ENCODE measurements at regions not wholly inside any gene's neighbourhood (a gene's known extent, or its start where the extent isn't known, plus 50 kb on each side); places are given as distances from the start of the nearest gene placed in this dataset.

DNA sequence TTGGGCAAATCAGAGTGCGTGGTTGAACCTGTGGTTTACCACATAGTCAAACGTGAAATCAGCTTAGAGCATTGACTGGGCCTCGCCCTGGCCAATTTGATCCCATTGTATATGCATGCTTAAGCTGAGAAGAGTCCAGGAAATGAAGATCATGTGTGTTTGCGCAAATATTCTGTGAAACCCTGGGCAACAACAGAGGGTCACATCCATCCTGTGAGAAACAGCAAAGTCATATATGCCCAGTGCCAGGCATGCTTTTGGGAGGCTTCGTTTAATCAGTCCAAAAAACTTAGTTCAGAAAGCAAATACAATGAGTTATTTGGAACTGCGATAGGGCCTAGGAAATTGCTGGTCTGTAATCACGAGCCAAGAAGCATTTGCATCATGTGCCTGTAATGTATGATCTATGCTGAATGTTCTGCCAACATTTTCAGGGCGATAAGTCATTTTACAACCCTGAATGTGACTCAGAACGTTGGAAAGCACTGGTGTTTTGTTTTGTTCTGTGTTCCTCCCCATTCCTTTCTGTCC is 412.1 kb upstream of the CELF2 start:
- Histone ChIP-seq H3K36me3 (no peaks in the 10 kb centered on the region), H3K27me3 (no peaks in the 10 kb centered on the region), H3K9me3 (no peaks in the 10 kb centered on the region), H3K4me3 (no peak overlapping the region)
- DNase-seq, result peak; percentile 90

- Histone ChIP-seq H3K4me3 (no peak overlapping the region), H3K9me3 (no peaks in the 10 kb centered on the region), H3K27me3 (no peaks in the 10 kb centered on the region), H3K36me3 (no peaks in the 10 kb centered on the region)
- no peak for DNase-seq
These were observed 408.2 kb upstream of the CELF2 start for GRCh38 chr10:10609379-10609955.

- Histone ChIP-seq H3K27me3 (no peaks in the 10 kb centered on the region), H3K9me3 (no peaks in the 10 kb centered on the region), H3K36me3 (no peaks in the 10 kb centered on the region), H3K4me3 (no peak overlapping the region)
- no peak for DNase-seq
These were observed 407.5 kb upstream of the CELF2 start for GRCh38 chr10:10610171-10610570.

DNA sequence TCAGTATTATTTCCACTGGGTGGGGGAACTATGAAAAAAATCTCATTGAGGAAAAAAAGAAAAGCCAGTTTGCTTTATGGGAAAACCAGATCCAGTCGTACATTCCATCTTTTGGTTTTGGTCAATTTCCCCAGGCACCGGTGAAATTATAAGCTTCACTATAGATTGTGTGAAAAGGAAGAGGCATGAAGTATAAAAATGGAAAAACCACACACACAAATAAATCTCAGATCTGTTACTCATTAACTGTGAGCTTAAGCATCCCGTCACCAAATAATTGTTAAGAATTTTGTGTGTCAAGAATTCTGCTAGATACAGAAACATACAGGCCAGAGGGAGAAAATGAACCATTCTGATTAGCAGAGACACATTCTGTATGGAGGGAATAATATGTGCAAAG is 405.5 kb upstream of the CELF2 start:
- no peaks in the 10 kb centered on the region for H3K36me3 ChIP-seq
- no peak for DNase-seq
- no peak overlapping the region for H3K4me3 ChIP-seq
- H3K27me3 ChIP-seq, result no peaks in the 10 kb centered on the region
- no peaks in the 10 kb centered on the region for H3K9me3 ChIP-seq

DNA sequence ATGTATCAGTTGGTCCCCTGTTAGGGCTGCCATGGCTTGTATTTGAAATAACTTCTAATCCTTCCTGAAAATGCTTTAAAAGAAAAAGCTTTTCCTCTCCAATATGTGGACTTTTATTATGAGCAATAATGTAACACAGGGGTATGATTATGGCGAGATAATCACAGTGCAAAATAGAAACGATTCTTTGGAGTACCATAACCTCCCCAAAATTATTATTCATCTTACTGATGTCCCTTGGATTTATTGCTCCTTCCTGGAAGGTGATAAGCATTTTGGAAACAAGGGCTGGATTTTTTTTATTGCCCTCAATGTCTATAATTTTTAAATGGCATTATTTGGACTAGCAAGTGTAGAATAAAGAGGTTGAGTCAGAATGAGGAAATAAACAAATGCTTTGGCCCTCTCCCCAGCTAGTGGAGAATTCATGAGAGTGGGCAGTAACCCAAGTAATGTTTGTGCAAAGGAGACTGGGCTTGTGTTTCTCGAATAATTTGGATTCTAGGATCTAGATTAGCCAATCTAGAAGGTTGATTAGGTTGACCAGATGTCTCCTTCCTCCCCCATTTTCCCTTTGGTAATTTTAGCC is 403.9 kb upstream of the CELF2 start:
- no peaks in the 10 kb centered on the region for H3K9me3 ChIP-seq
- H3K36me3 ChIP-seq, result no peaks in the 10 kb centered on the region
- no peaks in the 10 kb centered on the region for H3K27me3 ChIP-seq
- H3K4me3 ChIP-seq, result no peak overlapping the region
- peak; percentile 21 for DNase-seq

- Histone ChIP-seq H3K9me3 (no peaks in the 10 kb centered on the region), H3K27me3 (no peaks in the 10 kb centered on the region), H3K36me3 (no peaks in the 10 kb centered on the region), H3K4me3 (no peak overlapping the region)
- DNase-seq, result no peak
These were observed 400.0 kb upstream of the CELF2 start for GRCh38 chr10:10617686-10618085.

- Histone ChIP-seq H3K27me3 (no peaks in the 10 kb centered on the region), H3K4me3 (no peak overlapping the region), H3K36me3 (no peaks in the 10 kb centered on the region), H3K9me3 (no peaks in the 10 kb centered on the region)
- no peak for DNase-seq
These were observed 399.5 kb upstream of the CELF2 start for GRCh38 chr10:10618139-10618538.

GRCh38 chr10:10623958-10624566 is 393.6 kb upstream of the CELF2 start:
- Histone ChIP-seq H3K36me3 (no peaks in the 10 kb centered on the region), H3K4me3 (no peak overlapping the region), H3K27me3 (no peaks in the 10 kb centered on the region), H3K9me3 (no peaks in the 10 kb centered on the region)
- DNase-seq, result no peak

DNA sequence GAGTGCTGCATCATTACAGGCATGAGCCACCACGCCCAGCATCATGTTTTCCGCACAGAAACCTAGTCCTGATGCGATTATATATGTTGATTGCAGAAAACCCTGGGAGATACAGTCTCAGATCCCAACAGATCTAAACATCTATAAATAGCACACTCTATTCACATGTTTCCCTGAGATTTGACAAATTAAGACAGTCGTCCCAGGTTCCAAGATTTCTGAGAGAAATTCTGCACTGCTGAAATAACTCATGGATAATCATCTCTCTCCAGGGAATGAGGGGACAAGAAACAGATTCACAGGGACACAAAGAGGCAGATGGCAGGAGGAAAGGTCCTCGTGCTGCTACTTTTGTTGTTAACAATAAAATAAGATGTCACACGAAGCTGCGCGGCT is 393.1 kb upstream of the CELF2 start:
- DNase-seq, result no peak
- no peaks in the 10 kb centered on the region for H3K36me3 ChIP-seq
- no peaks in the 10 kb centered on the region for H3K27me3 ChIP-seq
- H3K9me3 ChIP-seq, result no peaks in the 10 kb centered on the region
- H3K4me3 ChIP-seq, result no peak overlapping the region

DNA sequence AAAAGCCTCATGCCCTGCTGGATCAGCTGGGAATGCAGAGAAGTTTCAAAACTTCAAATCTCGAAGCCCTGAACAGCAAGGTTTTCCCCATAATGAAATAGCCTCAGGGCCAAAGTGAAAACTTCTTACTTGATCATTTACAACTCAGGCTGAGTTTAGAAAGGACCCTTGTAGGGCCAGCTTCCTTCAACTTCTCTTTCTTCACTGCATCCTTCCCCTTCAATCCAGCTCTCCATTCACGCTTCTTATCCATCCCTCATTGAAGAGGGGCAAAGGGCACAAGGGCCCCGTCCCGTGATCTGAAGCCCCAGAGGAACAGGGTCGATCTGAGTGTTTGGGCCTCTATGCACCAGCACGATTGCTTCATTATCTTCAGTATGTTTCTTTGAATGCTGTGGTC is 392.2 kb upstream of the CELF2 start:
- H3K4me3 ChIP-seq, result no peak overlapping the region
- H3K36me3 ChIP-seq, result no peaks in the 10 kb centered on the region
- DNase-seq, result no peak
- no peaks in the 10 kb centered on the region for H3K9me3 ChIP-seq
- H3K27me3 ChIP-seq, result no peaks in the 10 kb centered on the region

DNA sequence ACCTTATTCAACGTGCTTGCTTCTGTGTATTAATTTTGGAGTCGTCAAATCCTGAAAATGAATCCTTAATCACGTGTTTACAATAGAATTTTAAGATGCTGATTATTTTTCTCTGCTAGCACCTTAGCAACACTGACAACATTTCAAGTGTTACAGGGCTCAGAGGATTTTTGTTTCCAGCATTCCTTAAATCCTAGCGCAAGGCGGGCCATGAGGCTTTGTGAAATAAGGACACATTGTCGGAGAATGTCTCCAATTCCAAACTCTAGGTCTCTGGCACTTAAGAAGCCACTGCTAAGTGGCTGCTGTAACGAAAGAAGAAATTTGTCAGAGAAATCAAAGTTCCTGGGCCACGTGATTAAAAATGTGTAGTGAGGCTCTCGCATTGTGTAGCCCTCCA is 390.9 kb upstream of the CELF2 start:
- DNase-seq, result no peak
- Histone ChIP-seq H3K36me3 (no peaks in the 10 kb centered on the region), H3K9me3 (no peaks in the 10 kb centered on the region), H3K27me3 (no peaks in the 10 kb centered on the region), H3K4me3 (no peak overlapping the region)

DNA sequence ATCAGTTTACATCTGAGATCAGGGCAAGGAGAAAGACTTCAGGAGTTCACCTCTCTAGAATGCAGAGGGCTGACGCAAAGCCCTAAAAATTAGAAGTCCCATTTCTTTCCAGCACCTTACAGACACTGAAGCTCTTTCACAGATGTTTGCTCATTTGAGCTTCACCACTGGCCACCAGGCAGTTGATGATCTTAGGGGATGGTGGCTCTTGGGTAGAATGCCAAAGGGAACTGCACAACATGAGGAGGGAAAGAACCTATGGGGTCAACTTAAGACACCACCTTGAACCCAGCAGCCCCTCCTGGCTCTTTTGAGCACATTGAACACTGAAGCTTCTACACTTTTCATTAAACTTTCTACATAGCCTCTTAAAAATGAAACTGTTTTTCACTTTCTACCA is 390.3 kb upstream of the CELF2 start:
- no peak overlapping the region for H3K4me3 ChIP-seq
- no peaks in the 10 kb centered on the region for H3K27me3 ChIP-seq
- no peaks in the 10 kb centered on the region for H3K9me3 ChIP-seq
- no peak for DNase-seq
- no peaks in the 10 kb centered on the region for H3K36me3 ChIP-seq

GRCh38 chr10:10629512-10629911 is 388.2 kb upstream of the CELF2 start:
- Histone ChIP-seq H3K4me3 (no peak overlapping the region), H3K27me3 (no peaks in the 10 kb centered on the region), H3K36me3 (no peaks in the 10 kb centered on the region), H3K9me3 (no peaks in the 10 kb centered on the region)
- DNase-seq, result no peak

DNA sequence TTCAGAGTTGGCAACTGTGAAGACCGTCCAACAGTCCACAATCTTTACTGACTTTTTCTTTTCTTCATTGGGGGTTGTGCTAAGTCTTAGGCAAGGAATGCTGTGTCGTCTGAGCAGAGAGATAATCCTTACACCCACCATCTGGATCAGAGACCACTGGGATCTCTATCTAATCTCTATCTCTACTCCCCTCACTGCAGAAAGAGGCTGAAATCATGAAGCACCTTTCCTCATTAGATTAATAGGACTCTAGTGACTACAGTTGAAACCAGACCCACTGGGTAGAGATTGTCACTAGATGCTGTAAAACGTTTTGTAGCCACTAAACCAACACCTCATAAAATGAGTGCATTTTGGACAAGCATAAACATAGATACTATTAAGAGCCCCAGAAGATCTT is 387.4 kb upstream of the CELF2 start:
- H3K27me3 ChIP-seq, result no peaks in the 10 kb centered on the region
- no peaks in the 10 kb centered on the region for H3K9me3 ChIP-seq
- no peak overlapping the region for H3K4me3 ChIP-seq
- DNase-seq, result no peak
- no peaks in the 10 kb centered on the region for H3K36me3 ChIP-seq

DNA sequence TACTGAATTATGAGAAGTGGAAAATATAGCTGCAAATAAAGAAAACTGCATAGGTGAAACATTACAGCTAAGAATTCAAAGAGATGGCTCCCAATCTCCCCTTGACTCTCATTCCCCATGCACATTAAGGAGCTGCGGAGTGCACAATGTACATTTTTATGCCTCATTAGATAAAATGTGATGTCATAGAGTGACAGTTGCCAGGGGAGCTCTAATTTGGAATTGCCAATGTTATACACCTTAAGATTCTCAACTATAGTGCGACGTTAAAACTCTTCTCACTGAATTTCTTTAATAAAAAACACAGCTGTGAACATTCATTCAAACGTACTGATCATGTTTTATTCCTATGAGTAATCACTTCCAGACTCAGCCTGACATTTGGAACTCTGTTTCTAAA is 386.9 kb upstream of the CELF2 start:
- H3K4me3 ChIP-seq, result no peak overlapping the region
- no peaks in the 10 kb centered on the region for H3K9me3 ChIP-seq
- no peaks in the 10 kb centered on the region for H3K27me3 ChIP-seq
- no peaks in the 10 kb centered on the region for H3K36me3 ChIP-seq
- no peak for DNase-seq

- no peaks in the 10 kb centered on the region for H3K27me3 ChIP-seq
- H3K4me3 ChIP-seq, result no peak overlapping the region
- H3K9me3 ChIP-seq, result no peaks in the 10 kb centered on the region
- DNase-seq, result no peak
- H3K36me3 ChIP-seq, result no peaks in the 10 kb centered on the region
These were observed 375.5 kb upstream of the CELF2 start for GRCh38 chr10:10642189-10642588.

DNA sequence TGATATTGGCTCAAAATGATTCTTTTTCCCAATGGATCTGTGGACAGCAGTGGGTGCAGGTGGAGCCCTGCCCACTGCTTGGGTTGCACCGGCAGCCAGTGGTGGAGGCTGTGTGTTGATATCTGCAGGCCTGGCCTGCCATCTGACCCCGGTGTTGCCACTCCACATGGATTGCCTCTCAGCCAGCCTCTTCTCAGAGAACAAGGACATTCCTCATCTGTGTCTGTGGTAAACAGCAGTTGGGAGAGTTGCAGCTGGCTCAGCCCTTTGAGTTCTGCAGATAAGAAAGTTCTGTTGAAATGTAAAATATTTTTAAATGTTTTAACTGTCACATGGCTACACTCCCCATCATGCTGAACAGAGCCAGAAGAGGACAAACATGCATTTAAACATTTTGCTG is 374.9 kb upstream of the CELF2 start:
- H3K9me3 ChIP-seq, result no peaks in the 10 kb centered on the region
- H3K4me3 ChIP-seq, result no peak overlapping the region
- H3K27me3 ChIP-seq, result no peaks in the 10 kb centered on the region
- no peaks in the 10 kb centered on the region for H3K36me3 ChIP-seq
- no peak for DNase-seq

GRCh38 chr10:10644008-10644646 is 373.5 kb upstream of the CELF2 start:
- H3K4me3 ChIP-seq, result no peak overlapping the region
- H3K36me3 ChIP-seq, result no peaks in the 10 kb centered on the region
- peak; percentile 56 for DNase-seq
- no peaks in the 10 kb centered on the region for H3K27me3 ChIP-seq
- H3K9me3 ChIP-seq, result no peaks in the 10 kb centered on the region
